ENCODE measurements at regions not wholly inside any gene's neighbourhood (a gene's known extent, or its start where the extent isn't known, plus 50 kb on each side); places are given as distances from the start of the nearest gene placed in this dataset.
"Not testable (repeated sequence)": the region's sequence is repeated elsewhere in the genome, so short reads cannot be mapped to it uniquely, and the experiment has no call there.

- DNase-seq = not testable (repeated sequence)
These were observed 203.7 kb downstream of the POM121L12 start for GRCh38 chr7:53239151-53239550.

GRCh38 chr7:53245721-53246120 is 210.3 kb downstream of the POM121L12 start:
- DNase-seq = no peak

- no peak for DNase-seq
These were observed 211.5 kb downstream of the POM121L12 start for GRCh38 chr7:53246957-53247356.

GRCh38 chr7:53252539-53252938 is 217.1 kb downstream of the POM121L12 start:
- DNase-seq = no peak

- no peak for DNase-seq
These were observed 236.6 kb downstream of the POM121L12 start for GRCh38 chr7:53272081-53272480.

GRCh38 chr7:53281312-53281711 is 245.9 kb downstream of the POM121L12 start:
- no peak for DNase-seq

GRCh38 chr7:53292341-53292740 is 256.9 kb downstream of the POM121L12 start:
- DNase-seq = no peak

GRCh38 chr7:53302496-53303246 is 267.2 kb downstream of the POM121L12 start:
- no peak for DNase-seq

- no peak for DNase-seq
These were observed 268.3 kb downstream of the POM121L12 start for GRCh38 chr7:53303781-53304180.

GRCh38 chr7:53306846-53307245 is 271.4 kb downstream of the POM121L12 start:
- DNase-seq = no peak

GRCh38 chr7:53311205-53311604 is 275.8 kb downstream of the POM121L12 start:
- no peak for DNase-seq

GRCh38 chr7:53315981-53316380 is 280.5 kb downstream of the POM121L12 start:
- DNase-seq = no peak

GRCh38 chr7:53318566-53318965 is 283.1 kb downstream of the POM121L12 start:
- DNase-seq = no peak

GRCh38 chr7:53325061-53325460 is 289.6 kb downstream of the POM121L12 start:
- DNase-seq = no peak

- no peak for DNase-seq
These were observed 291.2 kb downstream of the POM121L12 start for GRCh38 chr7:53326634-53327033.

GRCh38 chr7:53336105-53336668 is 300.8 kb downstream of the POM121L12 start:
- DNase-seq = no peak

GRCh38 chr7:53340220-53340619 is 304.8 kb downstream of the POM121L12 start:
- DNase-seq = no peak

GRCh38 chr7:53350241-53350640 is 314.8 kb downstream of the POM121L12 start:
- no peak for DNase-seq

- DNase-seq = no peak
These were observed 316.2 kb downstream of the POM121L12 start for GRCh38 chr7:53351681-53352080.

- DNase-seq = no peak
These were observed 322.8 kb downstream of the POM121L12 start for GRCh38 chr7:53358269-53358668.

GRCh38 chr7:53383131-53383530 is 347.7 kb downstream of the POM121L12 start:
- DNase-seq = no peak

GRCh38 chr7:53385239-53385638 is 349.8 kb downstream of the POM121L12 start:
- DNase-seq = not testable (repeated sequence)

- DNase-seq = no peak
These were observed 352.1 kb downstream of the POM121L12 start for GRCh38 chr7:53387515-53387914.

- DNase-seq = no peak
These were observed 362.5 kb downstream of the POM121L12 start for GRCh38 chr7:53397911-53398310.

- DNase-seq = no peak
These were observed 363.1 kb downstream of the POM121L12 start for GRCh38 chr7:53398566-53398965.

All from NCI-H510A (cell line).